Left lung (tissue), 4 donors: ENCODE measurements at regions not wholly inside any gene's neighbourhood (a gene's known extent, or its start where the extent isn't known, plus 50 kb on each side); places are given as distances from the start of the nearest gene placed in this dataset.

ENCODE experiments used
- ATAC-seq: fragments of 200-7000 bp; cut with Tn5 transposase; one replicate; pipeline ENCODE4 v1.9.1; 2020; ENCODE audit warnings: moderate library complexity
- DNase-seq, 4 donors: peaks; one replicate each; pipeline ENCODE4 v3.0.0-alpha.2; 2013 to 2020
- H3K27ac ChIP-seq, 2 donors: fragments of 200-600 bp; sonication (generic) in 1 of 2; one replicate each; pipeline versions ENCODE4 v1.5.0 to v1.8.0; 2020 to 2021
- H3K27me3 ChIP-seq, 2 donors: fragments of 200-600 bp; sonication (generic) in 1 of 2; one replicate each; pipeline versions ENCODE4 v1.5.0 to v1.8.0; 2020 to 2021
- H3K36me3 ChIP-seq, 2 donors: fragments of 200-600 bp; sonication (generic) in 1 of 2; one replicate each; pipeline versions ENCODE4 v1.5.0 to v1.8.0; 2020 to 2021
- H3K4me1 ChIP-seq, 2 donors: fragments of 200-600 bp; one replicate each; pipeline ENCODE4 v1.8.0; 2021
- H3K4me3 ChIP-seq, 2 donors: fragments of 200-600 bp; sonication (generic) in 1 of 2; one replicate each; pipeline versions ENCODE4 v1.5.0 to v1.8.0; 2020 to 2021; ENCODE audit warnings: mild to moderate bottlenecking in 1 of 2
- H3K9me3 ChIP-seq, 2 donors: fragments of 200-600 bp; sonication (generic) in 1 of 2; one replicate each; pipeline versions ENCODE4 v1.5.0 to v1.8.0; 2020 to 2021
- CTCF ChIP-seq, 2 donors: fragments of 200-600 bp; sonication (generic) in 1 of 2; IDR thresholded peaks; one replicate each; pipeline versions ENCODE4 v1.5.0 to v1.8.0; 2021; ENCODE audit warnings: antibody characterized with exemption in 2 of 2
- intact Hi-C, 2 donors: fragments of 100-400 bp; cut with DNase I; formaldehyde crosslinking; loops; one replicate each; pipeline versions ENCODE4 v1.11.2 to v1.14.2; 2022
- donor health status: DM: no; HTN: yes; CAD: no.
- donor health status: DM: no; HTN: no; CAD: no.

GRCh38 chr10:131511391-131511790, 199.9 kb upstream of the TCERG1L start:
- intact Hi-C loops, result no loop called here
- Histone ChIP-seq H3K9me3 (peaks cover 0 to 12% of the 10 kb centered on the region in 2 donors), H3K4me3 (no peak overlapping the region), H3K27me3 (peaks cover 0 to 15% of the 10 kb centered on the region in 2 donors), H3K4me1 (no peaks in the 10 kb centered on the region), H3K36me3 (no peaks in the 10 kb centered on the region), H3K27ac (no peak overlapping the region)
- DNase-seq (no peak), ATAC-seq (no peak)
- TF ChIP-seq CTCF (IDR thresholded peaks at IDR 0.05), result no peak

DNA sequence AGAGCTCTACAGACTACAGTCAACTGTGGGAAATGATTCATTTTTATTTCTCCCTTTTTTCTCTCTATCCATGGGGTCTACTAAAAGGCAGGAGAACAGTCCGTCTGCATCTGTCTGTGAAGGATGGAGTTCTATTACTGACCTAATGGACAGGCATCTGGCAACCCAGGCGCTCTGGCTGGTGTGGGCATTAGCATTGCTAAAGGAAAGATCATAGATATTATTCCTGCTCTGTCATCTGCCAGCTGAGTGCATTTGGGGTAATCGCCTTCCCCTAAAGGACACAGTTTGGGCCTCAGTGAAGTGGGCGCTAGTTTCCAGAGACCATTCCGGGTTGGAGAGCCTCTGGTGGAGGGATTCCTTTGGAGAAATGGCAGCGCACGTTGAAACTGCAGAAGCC, 201.3 kb upstream of the TCERG1L start:
- intact Hi-C loops, result no loop called here
- Histone ChIP-seq H3K9me3 (peaks cover 0 to 12% of the 10 kb centered on the region in 2 donors), H3K4me1 (no peaks in the 10 kb centered on the region), H3K4me3 (no peak overlapping the region), H3K27me3 (peaks cover 0 to 15% of the 10 kb centered on the region in 2 donors), H3K27ac (no peak overlapping the region), H3K36me3 (no peaks in the 10 kb centered on the region)
- no peak for DNase-seq
- ATAC-seq, result no peak
- TF ChIP-seq CTCF (IDR thresholded peaks at IDR 0.05), result no peak

GRCh38 chr10:131513445-131513844, 201.9 kb upstream of the TCERG1L start:
- no peak for ATAC-seq
- Histone ChIP-seq H3K9me3 (peaks cover 0 to 12% of the 10 kb centered on the region in 2 donors), H3K27me3 (peaks cover 0 to 15% of the 10 kb centered on the region in 2 donors), H3K4me1 (no peaks in the 10 kb centered on the region), H3K4me3 (no peak overlapping the region), H3K27ac (no peak overlapping the region), H3K36me3 (no peaks in the 10 kb centered on the region)
- intact Hi-C loops, result no loop called here
- DNase-seq, result no peak
- no peak for TF ChIP-seq CTCF (IDR thresholded peaks at IDR 0.05)

DNA sequence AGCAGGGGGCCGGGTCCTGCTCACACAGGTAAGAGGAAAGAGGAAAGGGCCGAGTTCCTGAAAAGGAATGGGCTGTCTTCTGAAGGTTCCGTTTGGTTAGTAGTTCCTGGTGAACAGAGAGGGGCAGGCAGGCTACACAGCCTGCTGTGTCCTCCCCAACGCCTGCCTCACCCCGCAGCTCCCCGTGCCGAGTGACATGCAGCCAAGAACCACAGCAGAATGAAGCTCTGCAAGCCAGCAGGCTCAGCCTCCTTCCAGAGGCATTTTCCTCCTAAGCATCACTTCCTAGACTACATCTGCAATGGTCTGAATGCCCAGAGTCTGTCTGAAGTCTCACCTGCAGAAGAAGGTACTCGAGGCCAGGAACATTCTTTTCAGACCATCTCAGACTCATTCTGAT, 202.4 kb upstream of the TCERG1L start:
- Histone ChIP-seq H3K4me3 (no peak overlapping the region), H3K4me1 (no peaks in the 10 kb centered on the region), H3K36me3 (no peaks in the 10 kb centered on the region), H3K27me3 (peaks cover 0 to 15% of the 10 kb centered on the region in 2 donors), H3K27ac (no peak overlapping the region), H3K9me3 (peaks cover 0 to 12% of the 10 kb centered on the region in 2 donors)
- intact Hi-C loops, result no loop called here
- ATAC-seq (no peak), DNase-seq (no peak)
- no peak for TF ChIP-seq CTCF (IDR thresholded peaks at IDR 0.05)

GRCh38 chr10:131514454-131514853, 202.9 kb upstream of the TCERG1L start:
- H3K4me3 ChIP-seq, result no peak overlapping the region
- intact Hi-C loops, result no loop called here
- DNase-seq, result no peak
- peak; percentile 23 for ATAC-seq
- peaks cover 0 to 12% of the 10 kb centered on the region in 2 donors for H3K9me3 ChIP-seq
- no peak overlapping the region for H3K27ac ChIP-seq
- H3K4me1 ChIP-seq, result no peaks in the 10 kb centered on the region
- peaks cover 0 to 15% of the 10 kb centered on the region in 2 donors for H3K27me3 ChIP-seq
- no peaks in the 10 kb centered on the region for H3K36me3 ChIP-seq
- TF ChIP-seq CTCF (IDR thresholded peaks at IDR 0.05), result no peak
